GM13977 (cell line): ENCODE measurements at regions not wholly inside any gene's neighbourhood (a gene's known extent, or its start where the extent isn't known, plus 50 kb on each side); places are given as distances from the start of the nearest gene placed in this dataset.

Experiments
- DNase-seq: peaks from one replicate; pipeline ENCODE4 v3.0.0; 2012; ENCODE audit warnings: low spot score
- CTCF ChIP-seq: IDR thresholded peaks from 2 replicates; pipeline ENCODE4 v1.5.1; 2012; ENCODE audit warnings: mild to moderate bottlenecking, control low read depth; ENCODE audit not compliant: insufficient read depth; ENCODE audit errors: extremely low read depth, missing control alignments
- in situ Hi-C: fragments of 300-500 bp; cut with MboI; formaldehyde crosslinking; loops from one replicate; pipeline ENCODE4 v1.12.0; 2022; ENCODE audit warnings: low sequenced_read_pairs, low pct_unique_long_range_greater_than_20kb, mixed read lengths, inconsistent platforms; ENCODE audit not compliant: unreplicated experiment

- DNase-seq = no peak
- TF ChIP-seq CTCF = no peak
- in situ Hi-C loops = no loop called here
Observed at GRCh38 chr9:105911104-105911911, 217.0 kb downstream of the TMEM38B start.

- no peak for TF ChIP-seq CTCF
- in situ Hi-C loops = no loop called here
- no peak for DNase-seq
Observed at GRCh38 chr9:105912157-105912862, 218.0 kb downstream of the TMEM38B start.

- no peak for DNase-seq
- in situ Hi-C loops = no loop called here
- TF ChIP-seq CTCF = no peak
Observed at GRCh38 chr9:105912863-105913516, 218.6 kb downstream of the TMEM38B start.

DNA sequence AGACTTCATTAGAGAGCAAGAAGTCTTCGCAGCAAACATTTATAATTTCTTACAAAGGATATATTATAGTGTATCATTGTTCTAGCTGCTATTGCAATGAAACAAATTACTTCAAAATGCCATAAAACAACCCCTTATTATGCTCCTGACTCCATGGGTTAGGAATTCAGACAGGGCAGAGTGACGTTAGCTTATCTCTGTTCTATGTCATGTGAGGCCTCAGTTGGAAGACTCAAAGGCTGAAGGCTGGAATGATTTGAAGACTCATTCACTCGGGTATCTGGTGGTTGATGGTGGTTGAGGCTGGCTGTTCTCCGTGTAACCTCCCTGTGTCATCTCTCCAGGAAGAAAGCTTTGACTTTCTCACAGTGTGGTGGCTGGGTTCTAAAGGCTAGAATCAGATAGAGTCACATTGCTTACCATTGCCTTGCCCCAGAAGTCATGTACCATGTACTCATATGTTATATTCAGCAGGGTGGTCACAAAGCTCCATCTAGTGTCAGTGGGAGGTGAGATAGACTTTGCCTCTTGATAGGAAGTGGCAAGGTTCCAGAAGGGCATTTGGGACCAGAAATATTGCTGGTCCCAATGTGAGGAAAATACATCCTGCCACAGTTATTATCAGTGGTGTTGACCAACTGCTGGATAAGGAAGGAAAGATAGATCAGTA, 226.9 kb downstream of the TMEM38B start:
- DNase-seq = no peak
- no peak for TF ChIP-seq CTCF
- in situ Hi-C loops = no loop called here

DNA sequence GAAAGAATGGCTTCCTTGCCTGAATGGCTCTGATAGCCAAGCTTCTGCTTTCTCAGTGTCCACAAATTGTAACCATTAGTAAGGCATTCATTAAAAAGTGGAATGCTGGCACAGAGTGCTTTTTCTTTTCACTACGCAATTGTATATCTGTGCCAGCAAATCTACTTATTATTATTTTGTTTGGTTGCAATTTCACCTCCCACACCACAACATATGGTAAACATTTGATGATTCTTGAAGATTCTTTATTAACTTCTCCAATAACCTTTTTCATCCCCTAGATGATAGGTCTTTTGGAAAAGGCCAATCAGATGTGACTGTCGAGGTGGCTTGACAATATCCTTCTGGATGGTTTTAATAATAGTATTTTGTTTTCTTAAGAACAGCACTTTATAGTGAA, 234.1 kb downstream of the TMEM38B start:
- in situ Hi-C loops = no loop called here
- DNase-seq = no peak
- no peak for TF ChIP-seq CTCF

DNA sequence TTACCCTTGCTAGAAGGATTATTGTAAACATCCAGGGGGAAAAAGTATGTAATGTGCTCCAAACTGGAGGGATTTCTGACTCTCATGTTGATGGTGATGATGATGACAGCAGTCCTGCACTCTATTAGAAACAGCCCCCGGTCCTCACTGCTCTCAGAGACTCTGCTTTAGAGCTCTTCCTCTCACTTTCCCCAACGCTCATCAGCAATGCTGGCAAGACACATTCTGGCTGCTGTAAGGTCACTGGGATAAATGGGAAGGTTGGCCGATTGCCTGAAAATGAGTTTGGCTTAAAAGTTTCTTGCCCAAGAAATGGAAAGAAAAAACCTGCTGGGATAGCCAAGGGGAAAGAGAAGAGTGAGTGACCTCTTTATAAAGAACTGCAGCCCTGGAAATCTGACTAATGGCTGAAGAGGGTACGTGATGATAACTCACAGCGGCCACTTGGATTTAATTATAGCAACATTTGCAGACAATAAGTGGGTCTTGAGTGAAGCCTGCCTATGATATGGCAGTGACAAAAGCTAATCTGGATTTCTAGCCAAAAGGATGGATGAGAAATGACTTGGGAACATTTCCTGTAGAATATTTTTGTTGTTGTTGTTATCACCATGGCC, 235.8 kb downstream of the TMEM38B start:
- DNase-seq = no peak
- in situ Hi-C loops = no loop called here
- no peak for TF ChIP-seq CTCF
